Heart left ventricle (tissue), 16 donors: ENCODE measurements at regions not wholly inside any gene's neighbourhood (a gene's known extent, or its start where the extent isn't known, plus 50 kb on each side); places are given as distances from the start of the nearest gene placed in this dataset.

Experiments used
- ATAC-seq, 4 donors: fragments of 200-7000 bp; cut with Tn5 transposase; one replicate each; pipeline ENCODE4 v1.9.1; 2020 to 2022; ENCODE audit warnings: moderate library complexity in 4 of 4, mild to moderate bottlenecking in 3 of 4, moderate number of reproducible peaks in 1 of 4
- DNase-seq, 5 donors: peaks; one replicate each; pipeline ENCODE4 v3.0.0-alpha.2; 2020
- H3K27ac ChIP-seq, 12 donors: fragments of 200-600 bp; sonication (generic) in 4 of 12; one replicate each; pipeline versions ENCODE4 v1.5.0 to v1.8.0; 2016 to 2022; ENCODE audit warnings: mild to moderate bottlenecking in 2 of 12
- H3K27me3 ChIP-seq, 9 donors: fragments of 200-600 bp; sonication (generic) in 2 of 9; one replicate each; pipeline versions ENCODE4 v1.5.1 to v1.8.0; 2016 to 2022; ENCODE audit warnings: mild to moderate bottlenecking in 3 of 9
- H3K36me3 ChIP-seq, 9 donors: fragments of 200-600 bp; sonication (generic) in 2 of 9; one replicate each; pipeline versions ENCODE4 v1.5.0 to v1.8.0; 2018 to 2022; ENCODE audit warnings: mild to moderate bottlenecking in 2 of 9
- H3K4me1 ChIP-seq, 12 donors: fragments of 200-600 bp; sonication (generic) in 4 of 12; one replicate each; pipeline versions ENCODE4 v1.5.0 to v1.8.0; 2016 to 2022; ENCODE audit warnings: mild to moderate bottlenecking in 3 of 12
- H3K4me3 ChIP-seq, 12 donors: fragments of 200-600 bp; sonication (generic) in 4 of 12; one replicate each; pipeline versions ENCODE4 v1.5.0 to v1.8.0; 2017 to 2022; ENCODE audit warnings: mild to moderate bottlenecking in 9 of 12, moderate library complexity in 4 of 12
- H3K9me3 ChIP-seq, 12 donors: fragments of 200-600 bp; sonication (generic) in 4 of 12; one replicate each; pipeline versions ENCODE4 v1.5.0 to v1.8.0; 2016 to 2022; ENCODE audit warnings: mild to moderate bottlenecking in 1 of 12
- POLR2A ChIP-seq, 2 donors: fragments of 450-650 bp; IDR thresholded peaks; one replicate each; pipeline ENCODE4 v1.6.1; 2017; ENCODE audit warnings: antibody characterized with exemption in 2 of 2, mild to moderate bottlenecking in 2 of 2, moderate library complexity in 2 of 2
- WGBS, 4 donors: extraction: QIAGEN DNeasy Blood & Tissue Kit in 2 of 4; methylation state at CpG; one replicate each; pipeline versions ENCODE4 v1.1.5 to v1.1.7; 2013 to 2018; 5-methylcytosine and 5-hydroxymethylcytosine counted together
- intact Hi-C, 10 donors: fragments of 100-400 bp; cut with DNase I; formaldehyde crosslinking; loops; one replicate each; pipeline versions ENCODE4 v1.11.1 to v1.14.2; 2022
- TF ChIP-seq, protein P1 (sequence below), 12 donors: fragments of 200-600 bp; sonication (generic) in 4 of 12; IDR thresholded peaks; one replicate each; pipeline versions ENCODE4 v1.5.0 to v1.8.0; 2018 to 2022; ENCODE audit warnings: antibody characterized with exemption in 12 of 12, mild to moderate bottlenecking in 5 of 12
- donor health status: ischemic (EF 13 %, LVEDD 7.1; RV severe dilation, severe dysfunction).
- donor health status: healthy with polysubstance abuse.
- donor health status: DM: no; HTN: yes; CAD: no.
- donor health status: DM: no; HTN: no; CAD: no.
- donor health status: ischemic (EF 25% LVEDD 6.9; RV normal size, moderate dysfunction).
- donor health status: ischemic (EF 25% LVEDD 5.7; RV mildly dilated, moderate dysfunction).
- donor health status: healthy.
- donor health status: DM: yes; HTN: yes; CAD: no.
- donor health status: ischemic (EF 35%, LVEDD 5.7; RV mildly dilated, moderate dysfunction).
- donor health status: nonischemic (EF 11% LVEDD 7.7; RV severe dilation, severe dysfunction).
- donor health status: DM: yes; HTN: yes; CAD: no.
- donor health status: PGD.
- donor health status: ischemic (EF 29% LVEDD 5.4; RV normal size, mild dysfunction).
- donor health status: nonischemic (EF 23%, LVEDD 6.1; RV moderate dilation, normal function).

DNA sequence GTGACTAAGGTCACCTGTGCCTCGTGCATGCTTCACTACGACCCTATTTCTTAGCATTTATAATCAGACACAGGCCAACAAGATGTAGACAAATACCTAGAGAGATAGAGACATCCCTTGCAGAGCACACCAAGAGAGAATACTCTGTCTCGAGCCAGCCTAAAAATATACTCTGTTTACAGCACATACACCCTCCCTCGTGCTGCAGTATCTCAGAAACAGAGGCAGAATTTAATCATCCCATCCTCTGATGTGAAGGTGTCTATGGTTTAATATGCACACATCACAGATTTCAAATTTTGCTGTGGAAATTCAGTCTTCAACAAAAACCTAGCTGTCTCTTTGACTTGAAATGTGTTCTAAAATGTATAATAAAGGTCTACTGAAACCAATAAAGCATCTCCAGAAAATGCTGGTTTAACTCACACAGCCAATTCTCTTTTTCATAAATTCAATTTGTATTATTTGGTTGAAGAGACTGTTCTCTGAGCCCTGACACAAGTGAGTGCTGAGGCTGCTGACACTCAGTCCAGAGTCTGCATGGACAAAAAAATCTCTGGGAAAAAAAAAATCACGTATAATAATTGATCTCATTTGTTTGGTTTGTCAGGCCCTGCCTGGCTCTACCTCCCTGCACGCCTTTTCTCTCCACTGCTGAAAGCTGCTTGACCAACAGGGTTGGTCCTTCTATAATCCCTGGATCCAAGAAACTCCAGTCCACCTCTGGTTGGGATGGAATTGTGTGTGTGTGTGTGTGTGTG lies 142.0 kb upstream of the FSHR start:
- ATAC-seq (peak in 1 of 4 donors; percentile 32), DNase-seq (no peak)
- H3K27ac ChIP-seq = no peak overlapping the region
- H3K4me1 ChIP-seq = peaks cover 0 to 14% (median 0%) of the 10 kb centered on the region in 12 donors
- intact Hi-C loops = no loop called here
- WGBS, 4 donors = 53 to 62% (median 55%) methylated on average over 6 of the region's 6 CpGs
- H3K9me3 ChIP-seq = peaks cover 0 to 14% (median 0%) of the 10 kb centered on the region in 12 donors
- H3K27me3 ChIP-seq = no peaks in the 10 kb centered on the region
- no peak overlapping the region for H3K4me3 ChIP-seq
- TF ChIP-seq, protein P1, sequence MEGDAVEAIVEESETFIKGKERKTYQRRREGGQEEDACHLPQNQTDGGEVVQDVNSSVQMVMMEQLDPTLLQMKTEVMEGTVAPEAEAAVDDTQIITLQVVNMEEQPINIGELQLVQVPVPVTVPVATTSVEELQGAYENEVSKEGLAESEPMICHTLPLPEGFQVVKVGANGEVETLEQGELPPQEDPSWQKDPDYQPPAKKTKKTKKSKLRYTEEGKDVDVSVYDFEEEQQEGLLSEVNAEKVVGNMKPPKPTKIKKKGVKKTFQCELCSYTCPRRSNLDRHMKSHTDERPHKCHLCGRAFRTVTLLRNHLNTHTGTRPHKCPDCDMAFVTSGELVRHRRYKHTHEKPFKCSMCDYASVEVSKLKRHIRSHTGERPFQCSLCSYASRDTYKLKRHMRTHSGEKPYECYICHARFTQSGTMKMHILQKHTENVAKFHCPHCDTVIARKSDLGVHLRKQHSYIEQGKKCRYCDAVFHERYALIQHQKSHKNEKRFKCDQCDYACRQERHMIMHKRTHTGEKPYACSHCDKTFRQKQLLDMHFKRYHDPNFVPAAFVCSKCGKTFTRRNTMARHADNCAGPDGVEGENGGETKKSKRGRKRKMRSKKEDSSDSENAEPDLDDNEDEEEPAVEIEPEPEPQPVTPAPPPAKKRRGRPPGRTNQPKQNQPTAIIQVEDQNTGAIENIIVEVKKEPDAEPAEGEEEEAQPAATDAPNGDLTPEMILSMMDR (IDR thresholded peaks at IDR 0.05) = no peak
- TF ChIP-seq POLR2A (IDR thresholded peaks at IDR 0.05) = no peak
- H3K36me3 ChIP-seq = no peaks in the 10 kb centered on the region

GRCh38 chr2:49294225-49294624 lies 139.9 kb upstream of the FSHR start:
- Histone ChIP-seq H3K27me3 (no peaks in the 10 kb centered on the region), H3K36me3 (no peaks in the 10 kb centered on the region), H3K9me3 (no peaks in the 10 kb centered on the region), H3K27ac (no peak overlapping the region), H3K4me1 (peaks cover 0 to 18% (median 0%) of the 10 kb centered on the region in 12 donors), H3K4me3 (no peak overlapping the region)
- DNase-seq (no peak), ATAC-seq (no peak)
- TF ChIP-seq, protein P1 (IDR thresholded peaks at IDR 0.05) = no peak
- TF ChIP-seq POLR2A (IDR thresholded peaks at IDR 0.05) = no peak
- intact Hi-C loops = no loop called here

DNA sequence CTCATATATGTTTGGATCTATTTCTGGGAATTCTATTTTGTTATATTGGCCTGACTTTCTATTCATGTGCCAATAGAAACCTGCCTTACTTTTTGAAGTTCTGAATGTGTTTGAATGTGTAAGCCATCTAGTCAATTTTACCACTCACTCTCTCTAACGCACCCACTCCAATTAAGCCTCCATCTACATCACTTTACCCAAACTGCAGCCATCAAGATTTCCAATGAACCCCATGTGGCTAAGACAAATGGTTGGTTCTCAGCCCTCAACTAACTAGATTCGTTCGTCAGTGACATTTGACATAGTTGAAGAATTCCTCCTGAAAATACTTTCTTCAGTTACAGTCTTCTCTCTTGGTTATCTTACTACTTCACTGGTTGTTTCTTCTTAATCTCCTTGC lies 137.3 kb upstream of the FSHR start:
- Histone ChIP-seq H3K27ac (no peak overlapping the region), H3K36me3 (no peaks in the 10 kb centered on the region), H3K9me3 (no peaks in the 10 kb centered on the region), H3K27me3 (no peaks in the 10 kb centered on the region), H3K4me3 (no peak overlapping the region), H3K4me1 (peaks cover 0 to 33% (median 4%) of the 10 kb centered on the region in 12 donors)
- ATAC-seq = no peak
- WGBS, 4 donors = 59 to 86% (median 75%) methylated on average over 3 of the region's 3 CpGs
- intact Hi-C loops = no loop called here
- TF ChIP-seq, protein P1 (IDR thresholded peaks at IDR 0.05) = no peak
- TF ChIP-seq POLR2A (IDR thresholded peaks at IDR 0.05) = no peak
- DNase-seq = no peak

- Histone ChIP-seq H3K4me3 (no peak overlapping the region), H3K27ac (peak overlapping the region in 1 of 12 donors; percentile 39), H3K27me3 (no peaks in the 10 kb centered on the region), H3K36me3 (no peaks in the 10 kb centered on the region), H3K4me1 (peaks cover 0 to 21% (median 3%) of the 10 kb centered on the region in 12 donors), H3K9me3 (no peaks in the 10 kb centered on the region)
- intact Hi-C loops = no loop called here
- TF ChIP-seq, protein P1 (IDR thresholded peaks at IDR 0.05) = no peak
- TF ChIP-seq POLR2A (IDR thresholded peaks at IDR 0.05) = no peak
- no peak for DNase-seq
- ATAC-seq = no peak
- 86 to 92% (median 88%) methylated on average over 2 of the region's 2 CpGs for WGBS, 4 donors
These were observed 135.4 kb upstream of the FSHR start for GRCh38 chr2:49289711-49290110.
